T-helper 1 cell treated with Interleukin-12 subunit alpha and Interleukin-12 subunit beta and Interleukin-4 antibody, amounts not matched to agents 30 ng/mL and 1 ng/mL, for 36 hours (primary cell): ENCODE measurements at regions not wholly inside any gene's neighbourhood (a gene's known extent, or its start where the extent isn't known, plus 50 kb on each side); places are given as distances from the start of the nearest gene placed in this dataset.

Experiments
- intact Hi-C: fragments of 100-400 bp; cut with micrococcal nuclease; formaldehyde crosslinking; loops from one replicate; pipeline ENCODE4 v1.15.1; 2024

DNA sequence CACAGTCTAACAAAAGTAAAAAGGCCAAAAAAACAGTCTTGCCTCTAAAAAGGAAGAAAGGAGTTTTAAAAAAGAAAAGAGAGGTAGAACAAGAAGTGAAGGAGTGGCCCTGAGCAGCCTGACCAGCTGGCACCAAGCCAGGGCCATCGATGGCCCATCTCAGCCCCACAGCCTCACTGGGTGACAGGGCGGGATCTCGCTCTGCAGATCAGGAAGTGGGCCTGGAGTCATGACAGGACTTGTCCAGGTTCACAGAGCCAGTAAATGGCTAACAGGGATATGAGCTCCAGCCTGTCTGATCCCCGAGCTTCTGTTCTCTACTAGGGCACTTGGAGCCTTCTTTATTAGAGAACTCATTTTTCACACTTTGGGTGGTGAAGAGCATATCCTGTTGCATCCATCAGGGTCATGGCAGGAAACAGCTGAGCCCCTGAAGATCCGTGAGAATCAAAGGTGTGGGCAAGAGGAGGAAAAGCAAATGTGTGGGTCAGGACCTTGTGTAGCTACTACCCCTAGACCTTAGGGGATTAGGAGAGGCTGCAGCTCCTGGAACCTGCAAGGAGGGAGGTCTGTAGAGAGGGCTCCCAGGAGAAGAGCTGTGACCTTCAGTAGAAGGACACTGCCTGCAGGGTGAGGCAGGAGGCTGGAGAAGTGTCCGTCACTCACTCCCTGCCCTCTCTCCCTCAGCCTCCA lies 299.0 kb upstream of the MSX2 start:
- intact Hi-C loops = no loop called here

GRCh38 chr5:174425964-174426290 lies 298.5 kb upstream of the MSX2 start:
- intact Hi-C loops = no loop called here

DNA sequence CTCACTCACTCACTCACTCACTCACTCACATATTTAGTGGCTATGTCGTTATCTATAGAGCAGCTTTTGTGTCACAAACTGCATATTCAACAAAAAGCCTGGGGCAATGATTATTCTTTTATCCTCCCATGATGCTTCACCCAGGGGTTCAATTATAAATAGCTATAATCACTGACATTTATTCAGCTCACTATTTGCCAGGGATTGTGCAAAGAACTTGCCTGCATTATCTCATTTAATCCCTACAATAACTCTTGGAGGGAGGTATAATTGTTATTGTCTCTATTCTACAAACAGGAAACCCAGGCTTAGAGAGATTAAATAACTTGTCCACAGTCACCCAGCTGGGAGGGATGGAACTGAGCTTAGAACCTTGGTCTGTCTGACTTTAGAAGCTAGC lies 298.0 kb upstream of the MSX2 start:
- intact Hi-C loops = no loop called here

DNA sequence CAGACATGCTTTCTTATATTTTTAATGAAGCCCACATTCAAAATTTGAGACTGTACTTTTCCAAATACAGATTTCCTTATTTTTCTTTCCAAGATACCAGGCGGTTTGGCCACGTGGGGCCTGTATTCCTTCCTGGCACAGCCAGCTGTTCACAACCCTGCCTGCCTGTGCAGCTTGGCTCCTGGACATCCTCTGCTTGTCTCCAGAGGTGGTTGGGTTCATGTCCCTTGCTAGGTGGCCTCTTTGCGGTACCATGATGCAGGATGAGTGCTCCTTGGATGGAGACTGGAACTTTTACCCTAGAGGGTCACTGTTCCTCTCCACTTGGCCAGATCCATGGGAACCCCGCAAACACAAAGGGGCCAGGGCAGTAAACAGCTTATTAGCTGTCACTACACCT lies 297.5 kb upstream of the MSX2 start:
- intact Hi-C loops = no loop called here

DNA sequence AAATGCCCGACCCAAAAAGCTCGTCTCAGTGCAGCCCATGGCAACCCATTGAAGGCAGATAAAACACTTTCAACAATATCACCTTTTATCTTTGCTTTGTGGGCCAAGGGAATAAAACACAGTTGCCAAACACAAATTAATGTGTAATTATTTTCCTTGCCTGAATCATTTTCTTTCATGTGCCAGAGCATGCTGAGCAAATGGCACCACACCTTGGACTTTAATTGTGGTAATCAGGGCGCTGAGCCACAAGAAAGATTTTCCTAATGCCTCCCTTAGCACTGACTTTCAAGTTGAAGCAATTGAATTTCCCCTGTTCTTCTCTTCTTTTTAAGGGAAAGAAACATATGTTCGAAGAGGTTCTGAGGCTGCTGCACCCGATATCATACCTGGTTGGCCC lies 297.1 kb upstream of the MSX2 start:
- intact Hi-C loops = no loop called here

GRCh38 chr5:174428895-174429294 lies 295.5 kb upstream of the MSX2 start:
- intact Hi-C loops = no loop called here

DNA sequence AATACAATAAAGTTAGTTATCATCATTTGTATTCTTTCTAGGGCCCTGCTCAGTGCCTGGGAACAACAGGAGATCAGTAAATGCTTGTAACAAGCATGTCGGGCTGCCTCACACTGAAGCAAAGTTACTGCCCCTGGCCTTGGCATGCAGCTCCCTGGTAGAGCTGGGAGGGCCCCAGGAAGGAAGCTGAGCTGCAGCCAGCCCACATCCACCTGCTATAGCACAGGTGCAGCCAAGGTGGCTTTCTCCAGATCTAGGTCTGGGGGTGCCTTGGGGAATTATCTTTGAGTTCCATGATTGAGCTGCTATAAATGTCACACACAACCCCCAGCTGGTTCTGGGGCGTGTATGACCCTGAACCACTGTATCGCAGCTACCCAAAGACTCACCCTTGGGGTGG lies 293.4 kb upstream of the MSX2 start:
- intact Hi-C loops = no loop called here

DNA sequence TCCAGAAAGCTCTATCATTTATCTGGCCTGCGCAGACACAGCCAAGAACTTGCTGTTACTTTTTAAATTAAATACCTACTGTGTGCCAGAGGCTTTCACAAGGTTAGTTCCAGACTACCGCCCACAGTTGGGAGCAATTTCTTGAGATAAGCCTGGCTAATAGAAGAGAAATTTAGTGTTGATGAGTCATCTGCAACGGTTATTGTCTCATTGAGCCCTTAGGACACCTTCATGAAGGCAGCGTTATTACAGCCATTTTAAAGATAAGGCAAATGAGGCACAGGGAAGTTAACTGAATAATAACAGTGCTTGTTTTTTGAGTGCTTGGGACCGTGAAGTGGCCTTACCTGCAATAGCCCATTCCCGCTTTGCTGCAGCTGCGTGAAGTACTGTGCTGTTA lies 292.9 kb upstream of the MSX2 start:
- intact Hi-C loops = no loop called here

- intact Hi-C loops = no loop called here
Measured at GRCh38 chr5:174433098-174433497, 291.3 kb upstream of the MSX2 start.

DNA sequence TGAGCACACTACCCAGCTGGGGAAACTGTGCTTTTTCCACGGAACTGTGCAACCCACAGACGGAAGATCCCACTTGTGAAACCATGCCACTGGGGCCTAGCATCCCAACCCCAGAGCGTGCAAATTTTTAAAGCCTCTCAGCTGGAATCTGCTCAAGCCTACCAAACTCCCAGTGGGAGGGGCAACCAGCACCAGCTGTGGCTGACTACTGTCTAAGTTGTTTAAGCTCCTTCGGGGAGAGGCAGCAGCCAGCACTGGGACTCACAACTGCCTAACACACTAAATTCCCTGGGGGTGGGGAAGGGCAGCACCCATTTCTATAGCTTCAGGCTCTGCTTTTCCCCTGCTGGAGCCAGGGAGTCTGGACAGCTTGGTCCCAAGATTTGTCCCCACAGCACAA lies 287.6 kb upstream of the MSX2 start:
- intact Hi-C loops = no loop called here

DNA sequence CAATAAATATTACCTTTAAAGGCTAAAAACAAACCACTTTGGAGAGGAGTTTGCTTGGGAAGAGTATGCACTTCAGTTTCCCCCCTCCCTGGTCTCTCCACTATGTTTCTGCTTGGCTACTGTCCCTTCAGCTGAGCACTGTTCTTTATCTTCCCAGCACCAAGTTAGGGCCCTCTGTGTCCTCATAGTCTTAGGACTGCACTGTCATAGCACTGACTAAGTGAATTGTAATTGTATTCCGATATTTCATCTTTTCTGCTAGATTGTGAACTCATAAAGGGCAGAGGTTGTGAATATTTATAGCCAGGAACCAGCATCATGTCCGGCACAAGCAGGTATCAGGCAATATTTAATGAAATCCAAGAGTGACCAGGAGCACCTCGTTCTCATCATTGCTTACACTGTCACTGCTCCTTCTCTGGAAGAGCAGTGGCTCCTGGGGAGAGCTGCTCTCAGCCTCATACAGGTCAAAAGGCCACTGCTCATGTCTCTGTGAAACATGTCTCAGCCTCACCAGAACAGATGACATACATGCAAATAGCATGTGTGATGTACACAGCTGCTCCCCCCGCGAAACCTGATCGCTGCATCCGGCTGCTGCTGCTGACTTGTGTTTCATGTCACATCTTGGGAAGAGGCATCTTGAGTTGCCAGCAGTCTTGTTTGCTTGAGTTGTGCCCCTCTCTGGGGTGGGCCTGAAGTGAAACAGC lies 279.7 kb upstream of the MSX2 start:
- intact Hi-C loops = no loop called here

DNA sequence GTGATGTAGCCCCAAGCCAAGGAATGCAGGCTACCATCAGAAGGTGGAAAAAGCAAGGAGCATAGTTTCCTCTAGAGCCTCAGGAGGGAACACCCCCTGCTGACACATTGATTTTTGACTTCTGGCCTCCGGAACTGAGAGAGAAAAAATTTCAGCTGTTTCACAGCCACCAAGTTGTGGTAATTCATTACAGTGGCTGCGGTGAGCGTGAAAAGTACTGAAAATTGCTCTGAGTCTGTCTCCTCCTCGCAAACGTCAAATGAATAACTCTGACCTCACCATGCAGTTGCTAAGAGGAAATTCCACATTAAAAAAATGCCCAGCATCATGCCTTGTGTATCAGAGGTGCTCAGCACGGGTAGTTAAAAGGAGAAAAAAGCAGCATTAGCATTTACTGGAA lies 277.9 kb upstream of the MSX2 start:
- intact Hi-C loops = no loop called here

GRCh38 chr5:174446988-174447387 lies 277.4 kb upstream of the MSX2 start:
- intact Hi-C loops = no loop called here

DNA sequence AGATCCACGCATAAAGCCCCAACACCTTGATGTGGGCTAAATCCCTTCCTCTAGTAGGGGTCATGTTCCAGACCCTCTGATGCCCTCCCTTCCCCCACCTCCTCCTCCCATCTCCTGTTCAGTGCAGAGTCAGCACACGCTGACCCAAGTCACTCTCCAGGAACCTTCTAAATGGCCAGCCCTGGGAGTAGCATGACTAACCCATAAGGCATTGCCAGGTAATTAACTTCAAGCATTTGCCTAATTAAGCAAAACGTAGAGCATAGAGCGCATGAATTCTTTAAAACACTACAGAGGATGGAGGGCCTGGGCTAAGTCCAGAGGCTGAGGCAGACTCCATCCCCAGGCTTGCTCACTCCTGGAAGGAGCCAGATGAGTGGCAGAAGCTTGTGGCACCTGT lies 276.3 kb upstream of the MSX2 start:
- intact Hi-C loops = no loop called here

GRCh38 chr5:174448662-174449061 lies 275.7 kb upstream of the MSX2 start:
- intact Hi-C loops = no loop called here

DNA sequence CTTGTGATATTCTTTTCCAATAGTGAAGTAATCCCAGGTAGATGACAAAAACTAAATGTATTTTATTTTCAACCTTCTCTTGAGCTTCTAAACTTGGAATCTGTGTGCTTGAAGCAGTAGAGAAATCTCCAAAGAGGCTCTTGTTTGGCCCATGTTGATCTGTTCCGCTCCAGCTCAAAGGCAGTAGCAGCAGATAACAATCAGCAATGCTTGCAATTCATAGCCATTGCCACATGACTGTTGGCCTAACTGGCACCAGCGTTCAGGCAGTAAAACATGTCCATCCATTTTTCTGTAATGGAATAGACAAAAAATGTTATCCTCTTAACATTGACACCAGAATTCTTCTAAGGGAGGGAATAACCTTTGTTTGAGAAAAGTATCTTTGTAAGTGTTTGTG lies 270.7 kb upstream of the MSX2 start:
- intact Hi-C loops = no loop called here

- intact Hi-C loops = no loop called here
Measured at GRCh38 chr5:174454464-174454863, 269.9 kb upstream of the MSX2 start.

DNA sequence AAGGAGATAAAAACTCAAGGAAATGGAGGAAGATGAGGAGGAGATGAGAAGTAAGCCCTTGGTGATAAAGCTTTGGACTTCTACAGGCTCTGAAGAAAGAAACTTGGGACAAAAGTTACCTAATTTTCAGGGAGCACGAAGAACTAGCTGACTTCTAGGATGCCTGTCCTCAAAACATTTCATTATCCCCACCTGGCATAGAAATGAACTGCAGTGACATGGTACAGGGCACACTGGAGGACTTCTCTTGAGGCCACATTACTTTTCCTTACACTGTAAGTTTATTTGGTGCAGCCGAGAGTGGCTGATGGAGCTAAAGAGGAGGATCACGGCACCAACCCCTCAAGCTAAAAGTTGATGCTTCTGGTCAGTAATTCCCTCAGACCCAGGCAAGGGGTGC lies 269.5 kb upstream of the MSX2 start:
- intact Hi-C loops = no loop called here

- intact Hi-C loops = no loop called here
Measured at GRCh38 chr5:174455301-174455700, 269.1 kb upstream of the MSX2 start.

- intact Hi-C loops = no loop called here
Measured at GRCh38 chr5:174457141-174457678, 267.2 kb upstream of the MSX2 start.

GRCh38 chr5:174459071-174459702 lies 265.2 kb upstream of the MSX2 start:
- intact Hi-C loops = no loop called here

DNA sequence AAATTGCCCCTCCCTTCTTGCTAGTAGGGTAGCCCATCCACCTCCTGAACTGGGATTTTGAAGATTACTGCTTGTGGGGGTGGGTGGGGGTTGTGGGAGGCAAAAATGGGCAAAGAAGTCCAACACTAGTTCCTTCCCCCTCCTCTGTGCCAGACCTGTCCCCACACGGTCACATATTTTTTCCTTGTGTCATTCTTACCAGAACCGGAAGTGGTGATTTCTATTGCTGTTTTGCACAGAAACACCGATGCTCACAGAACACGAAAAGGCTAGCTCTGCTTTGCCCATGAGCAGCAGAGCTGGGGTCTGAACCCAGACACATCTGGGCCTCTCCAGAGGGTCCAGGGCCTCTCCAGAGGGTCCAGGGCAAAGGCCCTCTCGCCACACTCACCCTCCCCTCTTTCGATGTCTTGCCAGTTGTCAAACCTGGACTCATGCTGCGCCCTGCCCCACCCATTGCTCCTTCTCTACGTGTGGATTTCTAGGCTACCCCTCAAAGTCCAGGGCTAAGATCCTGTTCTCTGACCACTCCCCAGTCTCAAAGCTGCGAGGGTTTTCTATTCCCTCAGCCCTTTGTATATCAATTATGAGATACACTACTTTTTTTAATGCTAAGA lies 264.4 kb upstream of the MSX2 start:
- intact Hi-C loops = no loop called here
